ENCODE measurements at regions not wholly inside any gene's neighbourhood (a gene's known extent, or its start where the extent isn't known, plus 50 kb on each side); places are given as distances from the start of the nearest gene placed in this dataset.

DNA sequence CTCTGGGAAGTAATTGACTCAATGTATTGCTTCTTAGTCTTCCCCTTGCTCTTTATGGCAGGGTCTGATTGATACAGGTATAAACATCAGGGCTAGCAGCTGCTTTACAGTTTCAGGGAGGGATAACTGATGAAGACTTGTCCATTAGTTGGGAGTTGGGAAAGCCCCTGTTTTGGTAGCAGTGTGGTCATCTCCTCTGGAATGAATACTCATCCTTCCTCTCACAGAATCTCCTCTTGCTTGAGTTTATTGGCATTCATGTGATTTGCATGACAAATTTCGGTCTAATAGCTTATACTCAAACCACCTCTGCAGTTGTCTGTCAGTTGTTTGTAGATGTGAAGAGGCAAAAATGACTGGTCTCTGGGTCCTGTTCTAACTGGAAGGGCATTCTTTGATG, 79.7 kb downstream of the FAT3 start:
- no peak for DNase-seq (ENCODE audit: low read depth)
- TF ChIP-seq, protein P1, sequence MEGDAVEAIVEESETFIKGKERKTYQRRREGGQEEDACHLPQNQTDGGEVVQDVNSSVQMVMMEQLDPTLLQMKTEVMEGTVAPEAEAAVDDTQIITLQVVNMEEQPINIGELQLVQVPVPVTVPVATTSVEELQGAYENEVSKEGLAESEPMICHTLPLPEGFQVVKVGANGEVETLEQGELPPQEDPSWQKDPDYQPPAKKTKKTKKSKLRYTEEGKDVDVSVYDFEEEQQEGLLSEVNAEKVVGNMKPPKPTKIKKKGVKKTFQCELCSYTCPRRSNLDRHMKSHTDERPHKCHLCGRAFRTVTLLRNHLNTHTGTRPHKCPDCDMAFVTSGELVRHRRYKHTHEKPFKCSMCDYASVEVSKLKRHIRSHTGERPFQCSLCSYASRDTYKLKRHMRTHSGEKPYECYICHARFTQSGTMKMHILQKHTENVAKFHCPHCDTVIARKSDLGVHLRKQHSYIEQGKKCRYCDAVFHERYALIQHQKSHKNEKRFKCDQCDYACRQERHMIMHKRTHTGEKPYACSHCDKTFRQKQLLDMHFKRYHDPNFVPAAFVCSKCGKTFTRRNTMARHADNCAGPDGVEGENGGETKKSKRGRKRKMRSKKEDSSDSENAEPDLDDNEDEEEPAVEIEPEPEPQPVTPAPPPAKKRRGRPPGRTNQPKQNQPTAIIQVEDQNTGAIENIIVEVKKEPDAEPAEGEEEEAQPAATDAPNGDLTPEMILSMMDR (IDR thresholded peaks at IDR 0.05; ENCODE audit: low read depth, low read length, missing control alignments), result no peak
- in situ Hi-C loops (cut with HindIII; ENCODE audit: low sequenced_read_pairs), result no loop called here
- no peak overlapping the region for H3K4me3 ChIP-seq (ENCODE audit: low read depth, low read length)

DNA sequence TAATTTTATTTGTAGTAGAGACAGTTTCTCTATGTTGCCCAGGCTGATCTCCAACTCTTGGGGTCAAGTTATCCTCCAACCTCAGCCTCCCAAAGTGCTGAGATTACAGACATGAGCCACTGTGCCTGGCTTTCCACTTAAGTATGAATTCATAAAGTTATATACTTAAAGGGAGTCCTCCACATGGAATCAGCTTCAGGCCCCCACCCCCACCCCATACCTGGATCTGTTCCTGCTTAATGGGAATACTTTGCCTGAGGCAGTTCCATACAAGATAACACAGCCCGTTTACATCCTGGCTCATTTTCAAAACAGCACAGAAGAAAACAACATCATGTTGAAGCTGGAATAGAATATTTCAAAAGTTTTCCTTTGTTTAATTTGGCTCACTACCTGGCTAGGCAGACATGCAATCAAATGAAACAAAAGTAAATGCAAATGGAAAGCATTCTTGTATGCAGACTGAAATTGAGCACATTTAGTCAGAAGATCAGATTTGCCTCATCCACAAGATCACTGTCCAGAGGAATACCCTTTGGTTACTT, 82.4 kb downstream of the FAT3 start:
- H3K4me3 ChIP-seq (ENCODE audit: low read depth, low read length), result no peak overlapping the region
- in situ Hi-C loops (cut with HindIII; ENCODE audit: low sequenced_read_pairs), result no loop called here
- no peak for DNase-seq (ENCODE audit: low read depth)
- TF ChIP-seq, protein P1 (IDR thresholded peaks at IDR 0.05; ENCODE audit: low read depth, low read length, missing control alignments), result no peak

DNA sequence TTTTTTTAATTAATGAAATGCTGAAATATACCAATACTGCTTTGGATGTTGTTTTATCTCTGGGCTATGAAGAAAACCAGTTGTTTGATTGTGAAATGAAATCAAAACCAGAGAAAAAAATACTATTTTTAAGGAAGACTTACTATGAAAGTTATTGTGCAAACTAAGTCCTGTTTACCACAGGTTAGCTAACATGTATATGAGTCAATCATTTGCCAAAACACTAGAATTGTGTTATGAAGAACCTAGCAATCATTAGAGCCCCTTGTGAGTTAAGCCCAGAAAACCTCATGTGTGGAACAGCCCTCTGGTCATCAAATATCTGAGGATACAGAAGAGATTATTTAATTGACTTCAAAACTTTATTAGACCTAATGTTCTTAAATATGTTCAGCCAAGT, 83.7 kb downstream of the FAT3 start:
- TF ChIP-seq, protein P1 (IDR thresholded peaks at IDR 0.05; ENCODE audit: low read depth, low read length, missing control alignments), result no peak
- no peak for DNase-seq (ENCODE audit: low read depth)
- in situ Hi-C loops (cut with HindIII; ENCODE audit: low sequenced_read_pairs), result no loop called here
- no peak overlapping the region for H3K4me3 ChIP-seq (ENCODE audit: low read depth, low read length)

DNA sequence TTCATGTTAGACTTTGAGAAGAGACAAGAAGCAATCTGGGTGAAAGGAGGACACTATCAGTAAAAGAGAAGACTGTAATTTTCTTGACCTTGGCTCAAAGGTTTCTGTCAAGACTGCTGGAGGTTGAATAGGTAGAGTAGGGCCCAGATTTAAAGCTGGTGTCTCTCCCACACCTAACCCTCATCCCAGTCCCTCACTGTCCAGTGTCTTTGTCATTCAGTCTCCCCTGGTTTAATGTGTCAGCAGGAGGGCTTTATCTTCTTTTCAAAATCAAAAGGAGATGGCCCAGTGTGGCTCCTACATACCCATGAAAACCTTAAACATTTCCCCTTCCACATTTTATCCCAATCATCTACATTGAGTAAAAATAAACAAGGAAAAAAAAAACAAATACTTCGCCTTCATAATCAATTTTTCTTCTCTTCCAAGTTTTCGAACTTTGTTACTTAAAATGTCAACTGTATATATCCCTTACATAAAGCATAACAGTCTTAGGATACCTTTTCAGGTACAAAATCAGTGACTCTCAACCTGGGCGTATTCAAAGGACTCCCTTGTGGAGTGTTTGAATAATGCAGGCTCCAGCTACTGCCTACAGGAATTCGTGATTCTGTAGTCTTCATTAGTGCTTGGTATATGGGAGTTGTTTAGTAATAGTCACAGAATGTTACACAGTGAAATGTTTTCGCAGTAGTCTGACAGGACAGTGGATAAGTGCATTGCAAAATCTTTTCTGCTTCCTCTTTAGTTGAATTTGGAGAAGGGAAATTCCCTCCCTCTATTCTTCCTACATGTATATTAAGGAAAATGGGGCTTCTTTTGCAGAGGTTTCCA, 87.2 kb downstream of the FAT3 start:
- no peak for DNase-seq (ENCODE audit: low read depth)

DNA sequence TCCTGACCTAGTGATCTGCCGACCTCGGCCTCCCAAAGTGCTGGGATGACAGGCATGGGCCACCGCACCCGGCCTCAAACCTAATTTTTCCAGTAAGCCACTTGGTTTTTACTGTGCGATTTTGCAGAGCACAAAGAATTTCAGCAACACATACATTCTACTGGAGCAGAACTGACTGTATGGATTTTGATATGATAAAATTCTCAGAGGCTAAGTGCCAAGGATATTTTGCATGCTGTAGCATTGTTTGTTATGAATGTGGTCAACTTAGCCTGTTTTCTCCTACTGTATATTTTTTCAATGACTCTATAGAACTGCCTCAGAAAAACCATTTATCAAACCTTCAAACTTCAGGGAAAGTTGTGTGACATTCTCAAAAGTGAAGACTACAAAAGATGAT, 89.2 kb downstream of the FAT3 start:
- H3K4me3 ChIP-seq (ENCODE audit: low read depth, low read length), result no peak overlapping the region
- in situ Hi-C loops (cut with HindIII; ENCODE audit: low sequenced_read_pairs), result no loop called here
- no peak for DNase-seq (ENCODE audit: low read depth)
- TF ChIP-seq, protein P1 (IDR thresholded peaks at IDR 0.05; ENCODE audit: low read depth, low read length, missing control alignments), result no peak

More for the DNA sequence above, 87.2 kb downstream of the FAT3 start:
- no peak overlapping the region for H3K4me3 ChIP-seq (ENCODE audit: low read depth, low read length)
- TF ChIP-seq, protein P1 (IDR thresholded peaks at IDR 0.05; ENCODE audit: low read depth, low read length, missing control alignments), result no peak
- in situ Hi-C loops (cut with HindIII; ENCODE audit: low sequenced_read_pairs), result no loop called here

DNA sequence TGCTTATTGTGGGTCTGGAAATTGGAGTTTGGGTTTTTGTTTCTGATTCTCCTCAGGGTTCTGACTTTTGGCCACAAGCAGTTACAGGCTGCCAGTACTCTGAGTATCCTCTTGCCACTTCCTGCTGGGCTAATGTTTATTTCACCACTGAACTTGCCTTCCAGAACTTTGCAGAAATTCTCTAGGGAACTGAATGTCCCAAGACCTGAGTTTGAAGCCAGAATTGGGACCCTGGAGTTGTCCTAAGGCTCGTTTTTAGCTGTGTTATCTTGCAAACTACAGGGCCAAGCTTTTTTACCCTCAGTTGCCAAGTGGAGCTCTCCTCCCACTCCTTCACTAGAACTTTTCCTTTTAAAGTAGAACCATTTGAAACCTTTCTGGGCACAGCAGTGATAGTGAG, 89.9 kb downstream of the FAT3 start:
- TF ChIP-seq, protein P1 (IDR thresholded peaks at IDR 0.05; ENCODE audit: low read depth, low read length, missing control alignments), result no peak
- DNase-seq (ENCODE audit: low read depth), result peak; percentile 36
- no peak overlapping the region for H3K4me3 ChIP-seq (ENCODE audit: low read depth, low read length)
- in situ Hi-C loops (cut with HindIII; ENCODE audit: low sequenced_read_pairs), result no loop called here
